Transverse colon (tissue), 4 donors: ENCODE measurements at regions not wholly inside any gene's neighbourhood (a gene's known extent, or its start where the extent isn't known, plus 50 kb on each side); places are given as distances from the start of the nearest gene placed in this dataset.

Experiments
- EP300 ChIP-seq: sonication (generic); formaldehyde crosslinking; IDR thresholded peaks from one replicate; pipeline ENCODE4 v1.6.1; 2017; ENCODE audit warnings: antibody characterized with exemption, low read depth
- POLR2A ChIP-seq: fragments of 450-650 bp; IDR thresholded peaks from one replicate; pipeline ENCODE4 v1.6.1; 2016; ENCODE audit warnings: antibody characterized with exemption, mild to moderate bottlenecking, moderate library complexity
- POLR2AphosphoS5 ChIP-seq, 3 donors: sonication (generic); formaldehyde crosslinking; IDR thresholded peaks; one replicate each; pipeline ENCODE4 v1.6.1; 2016; ENCODE audit warnings: antibody characterized with exemption in 3 of 3
- TF ChIP-seq, protein P1 (sequence below), 5 experiments: fragments of 200-600 bp in 3 of 5; fragments of 450-650 bp in 2 of 5; sonication (generic) in 3 of 5; IDR thresholded peaks; 1 replicate in 2 of 5; 2 replicates in 3 of 5; pipeline ENCODE4 v1.5.1; 2016 to 2017; ENCODE audit warnings: antibody characterized with exemption in 5 of 5, inconsistent platforms in 3 of 5, mild to moderate bottlenecking in 2 of 5, moderate library complexity in 1 of 5

DNA sequence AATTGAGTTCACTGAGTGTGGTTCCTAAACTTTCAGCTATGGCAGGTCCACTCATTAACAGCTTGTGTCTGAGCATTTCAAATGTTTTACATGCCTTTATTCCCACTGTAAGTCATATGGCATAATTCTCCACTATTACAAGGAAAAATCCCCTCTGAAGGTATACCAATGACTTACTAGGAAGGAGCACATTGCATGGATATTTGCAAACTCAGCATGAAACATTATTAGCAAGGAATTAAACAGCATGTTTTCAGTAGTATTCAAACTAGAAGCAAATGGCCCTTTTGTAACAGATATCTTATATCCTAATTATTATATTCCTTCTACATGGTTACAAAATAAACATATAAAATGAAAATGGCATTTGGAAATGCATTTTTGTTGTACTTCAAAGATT is 566.4 kb upstream of the CCNG1 start:
- TF ChIP-seq, protein P1, sequence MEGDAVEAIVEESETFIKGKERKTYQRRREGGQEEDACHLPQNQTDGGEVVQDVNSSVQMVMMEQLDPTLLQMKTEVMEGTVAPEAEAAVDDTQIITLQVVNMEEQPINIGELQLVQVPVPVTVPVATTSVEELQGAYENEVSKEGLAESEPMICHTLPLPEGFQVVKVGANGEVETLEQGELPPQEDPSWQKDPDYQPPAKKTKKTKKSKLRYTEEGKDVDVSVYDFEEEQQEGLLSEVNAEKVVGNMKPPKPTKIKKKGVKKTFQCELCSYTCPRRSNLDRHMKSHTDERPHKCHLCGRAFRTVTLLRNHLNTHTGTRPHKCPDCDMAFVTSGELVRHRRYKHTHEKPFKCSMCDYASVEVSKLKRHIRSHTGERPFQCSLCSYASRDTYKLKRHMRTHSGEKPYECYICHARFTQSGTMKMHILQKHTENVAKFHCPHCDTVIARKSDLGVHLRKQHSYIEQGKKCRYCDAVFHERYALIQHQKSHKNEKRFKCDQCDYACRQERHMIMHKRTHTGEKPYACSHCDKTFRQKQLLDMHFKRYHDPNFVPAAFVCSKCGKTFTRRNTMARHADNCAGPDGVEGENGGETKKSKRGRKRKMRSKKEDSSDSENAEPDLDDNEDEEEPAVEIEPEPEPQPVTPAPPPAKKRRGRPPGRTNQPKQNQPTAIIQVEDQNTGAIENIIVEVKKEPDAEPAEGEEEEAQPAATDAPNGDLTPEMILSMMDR (IDR thresholded peaks at IDR 0.05) = no peak
- no peak for TF ChIP-seq POLR2AphosphoS5 (IDR thresholded peaks at IDR 0.05)
- no peak for TF ChIP-seq POLR2A
- no peak for TF ChIP-seq EP300
